B cell (primary cell): ENCODE measurements at regions not wholly inside any gene's neighbourhood (a gene's known extent, or its start where the extent isn't known, plus 50 kb on each side); places are given as distances from the start of the nearest gene placed in this dataset.
"Not testable (repeated sequence)": the region's sequence is repeated elsewhere in the genome, so short reads cannot be mapped to it uniquely, and the experiment has no call there.

Source experiments
- ATAC-seq: fragments of 200-7000 bp; cut with Tn5 transposase; one replicate; pipeline ENCODE4 v1.10.0; 2021; ENCODE audit warnings: low read depth, mild to moderate bottlenecking, moderate number of reproducible peaks, moderate library complexity
- CTCF ChIA-PET: fragments of 350-600 bp; sonication (Branson Sonifier 250); formaldehyde crosslinking; loops from one replicate; lab custom pipeline; 2021; ENCODE audit warnings: antibody characterized with exemption, inconsistent platforms; lab: Charles Lee
- POLR2A ChIA-PET: fragments of 350-600 bp; sonication (Branson Sonifier 250); formaldehyde crosslinking; loops from one replicate; lab custom pipeline; 2021; ENCODE audit warnings: antibody characterized with exemption; lab: Charles Lee
- DNase-seq: peaks from one replicate; pipeline ENCODE4 v3.0.0; 2013
- H2AFZ ChIP-seq: 2 replicates; pipeline ENCODE4 v1.6.1; 2012; ENCODE audit warnings: mild to moderate bottlenecking, low read depth, low read length; ENCODE audit not compliant: insufficient read depth, poor library complexity, severe bottlenecking
- H3K27ac ChIP-seq, 2 donors: 1 replicate in 1 of 2; 2 replicates in 1 of 2; pipeline ENCODE4 v1.5.1; 2012 to 2013; ENCODE audit warnings: low read length in 2 of 2, mild to moderate bottlenecking in 2 of 2, moderate library complexity in 1 of 2
- H3K27me3 ChIP-seq, 4 experiments: fragments of 200-600 bp in 1 of 4; sonication (generic) in 1 of 4; replicated peaks in 1 of 4; 1 replicate in 2 of 4; 2 replicates in 2 of 4; pipeline versions ENCODE4 v1.6.1 to v1.7.0; 2013 to 2016; ENCODE audit warnings: low read length in 3 of 4, mild to moderate bottlenecking in 2 of 4, mixed read lengths in 1 of 4, moderate library complexity in 1 of 4; ENCODE audit not compliant: insufficient read depth in 4 of 4, control insufficient read depth in 3 of 4; ENCODE audit errors: control extremely low read depth in 1 of 4
- H3K36me3 ChIP-seq, 2 experiments: replicated peaks in 1 of 2; 1 replicate in 1 of 2; 2 replicates in 1 of 2; pipeline versions ENCODE4 v1.6.1 to v1.7.1; 2013; ENCODE audit warnings: low read length in 1 of 2; ENCODE audit not compliant: insufficient read depth in 2 of 2, control insufficient read depth in 1 of 2; ENCODE audit errors: control extremely low read depth in 1 of 2, extremely low read depth in 1 of 2
- H3K4me1 ChIP-seq, 2 donors: fragments of 200-600 bp in 1 of 2; sonication (generic) in 1 of 2; 1 replicate in 1 of 2; 2 replicates in 1 of 2; pipeline versions ENCODE4 v1.5.1 to v1.6.1; 2013 to 2017; ENCODE audit warnings: low read length in 2 of 2; ENCODE audit not compliant: control insufficient read depth in 2 of 2, insufficient read depth in 2 of 2
- H3K4me2 ChIP-seq: replicated peaks from 2 replicates; pipeline ENCODE3; 2012; ENCODE audit warnings: mild to moderate bottlenecking, low read depth, low read length; ENCODE audit not compliant: poor library complexity, severe bottlenecking
- H3K4me3 ChIP-seq, 5 experiments: fragments of 200-600 bp in 1 of 5; sonication (generic) in 1 of 5; 1 replicate in 3 of 5; 2 replicates in 2 of 5; pipeline versions ENCODE4 v1.5.1 to v1.7.0; 2011 to 2016; ENCODE audit warnings: low read length in 4 of 5, mild to moderate bottlenecking in 4 of 5, low read depth in 2 of 5, control low read depth in 1 of 5, moderate library complexity in 1 of 5; ENCODE audit not compliant: insufficient read depth in 1 of 5; ENCODE audit errors: control extremely low read depth in 1 of 5, extremely low read depth in 1 of 5
- H3K79me2 ChIP-seq: fragments of 200-600 bp; sonication (generic); one replicate; pipeline ENCODE4 v1.6.0; 2016; ENCODE audit warnings: low read length; ENCODE audit not compliant: control insufficient read depth, insufficient read depth
- H3K9ac ChIP-seq: fragments of 200-600 bp; sonication (generic); 2 replicates; pipeline ENCODE4 v1.6.1; 2017; ENCODE audit warnings: mild to moderate bottlenecking, low read length, moderate library complexity
- H3K9me3 ChIP-seq, 3 donors: one replicate each; pipeline versions ENCODE4 v1.6.1 to v1.7.1; 2013; ENCODE audit warnings: low read length in 2 of 3; ENCODE audit not compliant: control insufficient read depth in 2 of 3, insufficient read depth in 1 of 3; ENCODE audit errors: control extremely low read depth in 1 of 3
- H4K20me1 ChIP-seq: 2 replicates; pipeline ENCODE4 v1.6.0; 2012; ENCODE audit warnings: mild to moderate bottlenecking, low read length; ENCODE audit not compliant: insufficient read depth, control insufficient read depth, poor library complexity, severe bottlenecking
- H3K27ac Mint-ChIP-seq: one replicate; pipeline ENCODE4 v1.8.0; 2021; ENCODE audit warnings: mixed read lengths
- H3K27me3 Mint-ChIP-seq: one replicate; pipeline ENCODE4 v1.8.0; 2021; ENCODE audit warnings: mixed read lengths
- H3K4me1 Mint-ChIP-seq: one replicate; pipeline ENCODE4 v1.8.0; 2021; ENCODE audit warnings: mixed read lengths
- H3K4me3 Mint-ChIP-seq: one replicate; pipeline ENCODE4 v1.8.0; 2021; ENCODE audit warnings: mixed read lengths
- H3K9me3 Mint-ChIP-seq: one replicate; pipeline ENCODE4 v1.8.0; 2022; ENCODE audit warnings: mixed read lengths; ENCODE audit not compliant: insufficient read depth
- CTCF ChIP-seq: fragments of 200-600 bp; IDR thresholded peaks from one replicate; pipeline ENCODE4 v1.8.0; 2022; ENCODE audit warnings: antibody characterized with exemption, mild to moderate bottlenecking
- EZH2 ChIP-seq: IDR thresholded peaks from 2 replicates; pipeline ENCODE4 v1.6.1; 2012; ENCODE audit warnings: borderline replicate concordance, low read depth, mild to moderate bottlenecking, moderate library complexity, low read length; ENCODE audit not compliant: insufficient read depth, poor library complexity, severe bottlenecking
- WGBS: methylation state at CpG from one replicate; pipeline ENCODE4 v1.1.5; 2013; ENCODE audit warnings: missing lambda C conversion rate; ENCODE audit not compliant: insufficient coverage; 5-methylcytosine and 5-hydroxymethylcytosine counted together
- intact Hi-C: fragments of 100-400 bp; cut with micrococcal nuclease; formaldehyde crosslinking; loops from one replicate; pipeline ENCODE4 v1.10.0; 2022

DNA sequence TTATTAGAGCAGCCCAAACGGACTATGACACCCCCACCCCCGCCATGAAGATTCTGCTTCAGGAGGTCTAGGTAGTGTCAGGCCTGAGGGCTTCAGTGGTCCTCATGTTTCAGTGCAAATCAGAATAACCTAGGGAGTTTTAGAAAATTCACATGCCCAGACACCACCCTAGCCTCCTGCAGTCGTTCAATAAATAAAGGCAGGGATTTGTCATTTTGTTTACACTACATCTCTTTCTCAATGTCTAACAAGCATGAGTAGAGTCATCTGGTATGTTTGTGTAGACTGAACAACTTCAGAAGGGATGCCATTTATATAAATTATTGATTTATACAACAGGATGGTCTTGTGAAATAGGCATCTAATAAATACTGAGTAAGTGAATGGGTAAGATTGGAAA, 112.1 kb upstream of the SERPINE2 start:
- Histone ChIP-seq H3K27ac (no peak overlapping the region), H3K27me3 (no peaks in the 10 kb centered on the region), H3K4me2 (no peak overlapping the region), H3K4me1 (no peaks in the 10 kb centered on the region), H3K9me3 (no peaks in the 10 kb centered on the region), H4K20me1 (no peaks in the 10 kb centered on the region), H3K36me3 (no peaks in the 10 kb centered on the region), H2AFZ (no peak overlapping the region), H3K79me2 (no peaks in the 10 kb centered on the region), H3K9ac (no peak overlapping the region), H3K4me3 (no peak overlapping the region)
- no peak for TF ChIP-seq CTCF
- TF ChIP-seq EZH2, result no peak
- H3K27me3 Mint-ChIP-seq, result peaks cover 22% of the 10 kb centered on the region
- ATAC-seq, result no peak
- H3K4me3 Mint-ChIP-seq, result no peak overlapping the region
- intact Hi-C loops, result no loop called here
- ChIA-PET POLR2A (no interaction called here), CTCF (no interaction called here)
- DNase-seq, result no peak
- no peak overlapping the region for H3K27ac Mint-ChIP-seq
- no peaks in the 10 kb centered on the region for H3K9me3 Mint-ChIP-seq
- no peaks in the 10 kb centered on the region for H3K4me1 Mint-ChIP-seq
- WGBS, result 100% methylated on average over 1 of the region's 3 CpGs

- H3K9me3 ChIP-seq, H3K36me3 ChIP-seq, H3K27me3 ChIP-seq, H3K9me3 Mint-ChIP-seq, H3K4me3 ChIP-seq, H3K4me2 ChIP-seq, H3K4me1 ChIP-seq, H4K20me1 ChIP-seq, POLR2A ChIA-PET, H3K4me3 Mint-ChIP-seq, CTCF ChIA-PET, H3K27ac Mint-ChIP-seq, ATAC-seq, H2AFZ ChIP-seq, intact Hi-C loops, H3K79me2 ChIP-seq, DNase-seq, H3K4me1 Mint-ChIP-seq, H3K27ac ChIP-seq, H3K9ac ChIP-seq: not testable (repeated sequence)
- WGBS, result no CpG with 5 or more reads among the region's 5 CpGs
- peaks cover 18% of the 10 kb centered on the region for H3K27me3 Mint-ChIP-seq
Observed at GRCh38 chr2:224148058-224148457, 109.0 kb upstream of the SERPINE2 start.
